GM18505 (cell line): ENCODE measurements at regions not wholly inside any gene's neighbourhood (a gene's known extent, or its start where the extent isn't known, plus 50 kb on each side); places are given as distances from the start of the nearest gene placed in this dataset.

Experiments
- ATAC-seq: cut with Tn5 transposase; IDR thresholded peaks from one replicate; pipeline ENCODE4 v1.9.1; 2021; ENCODE audit not compliant: unreplicated experiment
- POLR2A ChIP-seq: IDR thresholded peaks from 4 replicates; pipeline ENCODE4 v1.6.1; 2011; ENCODE audit warnings: borderline replicate concordance; ENCODE audit not compliant: insufficient read depth, insufficient read length; ENCODE audit errors: extremely low read depth

GRCh38 chr5:158619083-158619788 lies 480.5 kb downstream of the EBF1 start:
- TF ChIP-seq POLR2A, result no peak
- ATAC-seq, result no peak

GRCh38 chr5:158618256-158618655 lies 481.5 kb downstream of the EBF1 start:
- no peak for TF ChIP-seq POLR2A
- ATAC-seq, result no peak

GRCh38 chr5:158616707-158617106 lies 483.0 kb downstream of the EBF1 start:
- no peak for TF ChIP-seq POLR2A
- ATAC-seq, result no peak

- ATAC-seq, result no peak
- TF ChIP-seq POLR2A, result no peak
Observed at GRCh38 chr5:158614951-158615350, 484.8 kb downstream of the EBF1 start.

- no peak for TF ChIP-seq POLR2A
- no peak for ATAC-seq
Observed at GRCh38 chr5:158611581-158611980, 488.1 kb downstream of the EBF1 start.

- TF ChIP-seq POLR2A, result no peak
- ATAC-seq, result no peak
Observed at GRCh38 chr5:158610051-158610415, 489.7 kb downstream of the EBF1 start.

- no peak for ATAC-seq
- no peak for TF ChIP-seq POLR2A
Observed at GRCh38 chr5:158609333-158610050, 490.2 kb downstream of the EBF1 start.

GRCh38 chr5:158607088-158607487 lies 492.6 kb downstream of the EBF1 start:
- no peak for TF ChIP-seq POLR2A
- ATAC-seq, result no peak

- TF ChIP-seq POLR2A, result no peak
- no peak for ATAC-seq
Observed at GRCh38 chr5:158606233-158606632, 493.5 kb downstream of the EBF1 start.

- no peak for TF ChIP-seq POLR2A
- ATAC-seq, result no peak
Observed at GRCh38 chr5:158602981-158603380, 496.7 kb downstream of the EBF1 start.

- no peak for ATAC-seq
Observed at GRCh38 chr5:158601118-158601517, 498.6 kb downstream of the EBF1 start.

GRCh38 chr5:158600679-158601078 lies 499.0 kb downstream of the EBF1 start:
- ATAC-seq, result no peak
- TF ChIP-seq POLR2A, result no peak

More at GRCh38 chr5:158601118-158601517, 498.6 kb downstream of the EBF1 start:
- TF ChIP-seq POLR2A, result no peak

GRCh38 chr5:158599157-158599556 lies 500.6 kb downstream of the EBF1 start:
- ATAC-seq, result no peak
- TF ChIP-seq POLR2A, result no peak

GRCh38 chr5:158594595-158595242 lies 505.0 kb downstream of the EBF1 start:
- TF ChIP-seq POLR2A, result no peak
- ATAC-seq, result no peak

- no peak for ATAC-seq
- TF ChIP-seq POLR2A, result no peak
Observed at GRCh38 chr5:158593925-158594324, 505.8 kb downstream of the EBF1 start.
